ENCODE measurements at regions not wholly inside any gene's neighbourhood (a gene's known extent, or its start where the extent isn't known, plus 50 kb on each side); places are given as distances from the start of the nearest gene placed in this dataset.
"Not testable (repeated sequence)": the region's sequence is repeated elsewhere in the genome, so short reads cannot be mapped to it uniquely, and the experiment has no call there.

DNA sequence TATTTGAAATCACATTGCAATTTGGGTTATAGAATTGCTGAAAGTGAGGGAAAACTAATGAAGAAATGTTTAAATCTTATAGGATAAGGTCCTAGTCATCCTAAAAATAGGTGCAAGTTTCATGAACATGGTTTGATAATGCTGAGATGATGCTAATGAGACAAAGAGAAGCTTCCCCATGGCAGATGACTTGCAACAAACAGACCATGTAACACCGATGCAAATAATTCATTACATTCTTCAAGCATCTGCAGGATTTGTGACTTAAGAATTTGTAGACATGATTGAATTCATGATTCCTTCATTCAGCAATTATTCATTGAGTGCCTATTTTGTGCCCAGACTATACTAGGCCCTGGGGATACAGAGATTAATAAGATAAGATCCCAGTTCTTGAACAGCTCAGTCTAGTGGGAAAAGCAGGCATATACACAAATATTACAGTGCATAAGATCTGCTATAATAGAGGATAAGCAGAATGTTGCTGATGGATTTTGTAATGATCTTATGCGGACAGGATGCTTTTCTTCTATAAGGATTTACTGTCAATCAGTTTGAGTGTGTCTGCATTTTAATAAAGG is 367.9 kb upstream of the GBE1 start:
- in situ Hi-C loops (cut with HindIII; ENCODE audit: low sequenced_read_pairs): loop anchor here (25.0 kb wide), 1 partner anchor 542 kb away; no protein-coding TSS in a partner anchor

DNA sequence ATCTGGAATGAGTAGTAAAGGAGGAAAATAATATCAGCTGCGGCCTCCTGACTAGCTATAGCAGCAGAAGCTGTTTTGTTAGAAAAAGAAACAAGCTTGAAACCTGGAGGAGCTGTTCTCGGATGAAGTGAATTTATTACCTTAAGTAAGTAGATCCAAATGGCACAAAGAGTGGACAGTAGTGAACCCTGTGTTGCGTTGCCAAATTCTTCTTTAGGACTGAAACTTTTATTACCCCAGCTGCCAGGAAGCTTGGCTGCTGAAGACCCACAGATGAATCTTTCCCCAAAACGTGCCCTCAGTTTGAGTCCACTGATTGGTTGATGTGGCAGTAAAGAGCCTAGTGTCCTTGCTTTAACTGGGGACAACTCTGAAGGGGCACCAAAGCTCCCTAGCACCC is 366.8 kb upstream of the GBE1 start:
- in situ Hi-C loops (cut with HindIII; ENCODE audit: low sequenced_read_pairs): loop anchor here (25.0 kb wide), 1 partner anchor 541 kb away; no protein-coding TSS in a partner anchor

DNA sequence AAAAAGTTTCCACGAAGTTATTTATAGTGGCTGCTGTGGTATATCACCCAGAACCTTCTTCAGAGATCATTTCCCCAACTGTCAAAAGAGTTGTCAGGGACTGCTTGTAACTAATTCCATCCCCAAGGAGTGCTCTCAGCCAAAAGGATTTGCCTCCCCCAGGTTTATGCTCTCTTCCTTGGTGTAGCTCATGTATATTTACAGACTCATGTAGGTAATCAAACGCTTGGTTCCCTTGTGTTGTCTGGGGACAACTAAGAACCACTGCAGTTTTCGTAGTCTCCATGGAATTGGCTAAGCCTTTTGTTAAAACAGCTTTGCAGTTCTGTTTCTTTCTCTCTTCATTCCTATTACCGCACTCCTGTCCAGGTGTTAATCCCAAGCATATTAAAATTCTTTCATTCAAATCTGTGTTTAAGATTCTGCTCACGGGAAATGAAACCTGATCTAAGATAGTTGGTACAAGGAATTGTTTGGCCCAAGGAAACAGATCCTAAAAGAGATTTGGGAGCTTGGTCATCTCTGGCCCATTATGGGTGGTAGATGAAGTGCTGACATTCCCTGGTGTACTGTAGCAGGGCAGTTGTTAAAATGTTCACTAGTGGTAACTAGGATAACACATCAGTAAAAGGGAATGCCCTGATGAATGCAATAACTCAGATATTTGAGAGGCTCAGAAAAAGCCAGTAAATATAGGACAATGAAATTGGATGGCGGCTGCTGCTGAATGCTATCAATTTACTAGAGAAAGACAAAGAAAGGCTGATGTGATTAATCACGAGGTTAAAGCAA is 361.3 kb upstream of the GBE1 start:
- in situ Hi-C loops (cut with HindIII; ENCODE audit: low sequenced_read_pairs): no loop called here

DNA sequence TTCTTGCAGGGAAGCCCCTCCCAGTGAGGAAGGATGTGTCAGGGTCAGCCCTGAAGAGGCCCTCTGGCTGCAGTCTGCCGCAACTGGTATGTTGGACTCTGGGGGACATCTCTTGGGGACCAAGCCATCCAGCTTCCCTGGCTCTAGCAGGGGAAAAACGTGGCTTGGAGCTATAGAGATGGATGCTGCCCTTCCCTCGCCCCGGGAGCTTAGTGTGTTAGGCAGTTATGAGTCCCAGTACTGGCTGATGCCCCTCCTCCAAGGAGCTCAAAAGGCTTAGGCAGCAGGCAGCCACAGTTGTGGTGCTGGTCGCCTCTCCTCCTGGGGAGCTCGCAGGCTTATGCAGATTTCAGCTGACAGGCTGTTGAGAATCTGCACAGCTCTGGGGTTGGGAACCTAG is 353.1 kb upstream of the GBE1 start:
- in situ Hi-C loops (cut with HindIII; ENCODE audit: low sequenced_read_pairs): no loop called here

DNA sequence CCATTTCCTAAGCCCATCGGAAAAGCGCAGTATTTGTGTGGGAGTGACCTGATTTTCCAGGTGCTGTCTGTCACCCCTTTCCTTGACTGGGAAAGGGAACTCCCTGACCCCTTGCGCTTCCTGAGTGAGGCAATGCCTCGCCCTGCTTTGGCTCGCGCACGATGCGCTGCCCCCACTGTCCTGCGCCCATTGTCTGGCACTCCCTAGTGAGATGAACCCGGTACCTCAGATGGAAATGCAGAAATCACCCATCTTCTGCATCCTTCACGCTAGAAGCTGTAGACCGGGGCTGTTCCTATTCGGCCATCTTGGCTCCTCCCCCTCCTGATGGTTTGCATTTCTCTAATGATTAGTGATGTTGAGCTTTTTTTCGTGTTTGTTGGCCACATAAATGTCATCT is 349.3 kb upstream of the GBE1 start:
- in situ Hi-C loops (cut with HindIII; ENCODE audit: low sequenced_read_pairs): not testable (repeated sequence)

DNA sequence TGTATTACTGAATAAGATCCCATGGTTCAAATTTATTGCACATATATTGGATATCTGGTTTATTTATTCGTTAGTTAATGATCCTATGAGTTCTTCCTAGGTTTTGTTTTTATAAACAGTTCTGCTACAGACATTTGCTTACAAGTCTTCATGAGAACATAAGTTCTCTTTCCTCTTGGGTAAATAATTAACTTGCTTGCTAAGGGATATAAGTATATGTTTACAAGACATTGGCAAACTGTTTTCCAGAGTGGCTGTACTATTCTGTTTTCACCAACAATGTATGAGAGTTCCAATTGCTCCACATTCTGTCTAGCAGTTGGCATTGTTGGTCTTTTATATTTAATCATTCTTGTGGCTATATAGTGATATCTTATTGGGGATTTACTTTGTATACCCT is 341.8 kb upstream of the GBE1 start:
- in situ Hi-C loops (cut with HindIII; ENCODE audit: low sequenced_read_pairs): no loop called here

DNA sequence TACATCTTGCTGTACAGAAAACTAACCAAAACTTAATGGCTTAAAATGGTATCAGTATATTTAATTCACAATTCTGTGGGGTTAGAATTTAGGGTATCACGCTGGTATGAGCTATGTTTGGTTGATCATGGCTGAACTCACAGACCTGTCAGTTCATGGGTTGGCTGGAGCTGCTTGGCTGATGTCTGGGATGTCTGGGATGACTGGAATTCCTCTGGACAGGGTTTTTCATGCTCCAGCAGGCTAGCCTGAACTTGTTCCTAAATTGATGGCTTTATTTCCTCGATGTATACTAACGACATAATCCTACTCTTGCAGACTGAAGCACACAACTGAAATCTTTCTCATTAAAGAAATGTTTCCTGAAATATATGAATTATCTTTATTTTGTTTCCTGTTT is 338.9 kb upstream of the GBE1 start:
- in situ Hi-C loops (cut with HindIII; ENCODE audit: low sequenced_read_pairs): no loop called here

DNA sequence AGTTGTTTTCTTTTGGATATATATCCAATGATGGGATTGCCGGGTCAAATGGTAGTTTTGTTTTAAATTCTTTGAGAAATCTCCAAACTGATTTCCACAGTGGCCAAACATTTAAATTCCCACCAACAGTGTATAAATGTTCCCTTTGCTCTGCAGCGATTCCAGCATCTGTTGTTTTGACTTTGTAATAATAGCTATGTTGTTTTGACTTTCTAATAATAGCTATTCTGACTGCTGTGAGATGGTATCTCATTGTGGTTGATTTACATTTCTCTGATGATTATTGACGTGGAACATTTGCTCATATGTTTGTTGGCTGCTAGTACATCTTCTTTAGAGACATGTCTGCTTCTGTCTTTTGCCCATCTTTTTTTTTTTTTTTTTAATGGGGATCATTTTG is 332.2 kb upstream of the GBE1 start:
- in situ Hi-C loops (cut with HindIII; ENCODE audit: low sequenced_read_pairs): no loop called here

DNA sequence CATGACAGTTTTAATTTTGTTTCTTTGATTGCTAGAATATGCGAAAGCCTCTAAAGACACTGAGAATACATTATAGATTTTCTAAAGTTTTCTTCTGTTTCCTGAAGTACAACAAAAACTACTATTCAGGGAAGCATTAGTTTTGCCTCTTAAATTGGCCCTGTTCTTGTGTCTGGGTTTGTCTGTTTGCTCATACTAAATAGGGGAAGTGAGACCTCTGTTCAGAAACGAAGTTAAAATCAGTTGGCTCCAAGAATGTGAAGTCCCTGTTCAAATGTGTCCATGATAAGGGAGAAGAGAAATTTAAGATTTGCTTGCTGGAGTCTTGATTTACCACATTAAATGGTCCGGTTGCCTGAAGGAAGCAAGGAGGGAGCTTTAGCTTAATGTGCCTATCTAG is 327.3 kb upstream of the GBE1 start:
- in situ Hi-C loops (cut with HindIII; ENCODE audit: low sequenced_read_pairs): no loop called here

DNA sequence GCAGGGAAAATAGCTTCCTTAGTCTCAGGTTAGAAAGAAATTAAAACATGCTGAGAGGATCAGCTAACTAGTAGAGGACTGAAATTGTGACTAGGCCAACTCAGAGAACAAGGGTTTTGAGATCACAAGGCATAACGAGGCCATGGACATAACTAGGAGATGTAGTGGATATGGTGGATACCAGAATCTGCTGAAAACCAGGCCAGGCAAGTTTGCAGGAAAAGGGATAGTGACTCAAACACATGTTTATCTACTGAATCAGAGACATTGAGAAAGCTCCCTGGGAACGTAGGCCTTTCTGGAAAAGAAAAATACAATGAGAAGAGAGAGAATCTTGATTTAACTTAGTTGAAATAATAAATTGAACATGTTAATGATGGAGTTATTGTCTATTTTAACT is 326.5 kb upstream of the GBE1 start:
- in situ Hi-C loops (cut with HindIII; ENCODE audit: low sequenced_read_pairs): no loop called here

DNA sequence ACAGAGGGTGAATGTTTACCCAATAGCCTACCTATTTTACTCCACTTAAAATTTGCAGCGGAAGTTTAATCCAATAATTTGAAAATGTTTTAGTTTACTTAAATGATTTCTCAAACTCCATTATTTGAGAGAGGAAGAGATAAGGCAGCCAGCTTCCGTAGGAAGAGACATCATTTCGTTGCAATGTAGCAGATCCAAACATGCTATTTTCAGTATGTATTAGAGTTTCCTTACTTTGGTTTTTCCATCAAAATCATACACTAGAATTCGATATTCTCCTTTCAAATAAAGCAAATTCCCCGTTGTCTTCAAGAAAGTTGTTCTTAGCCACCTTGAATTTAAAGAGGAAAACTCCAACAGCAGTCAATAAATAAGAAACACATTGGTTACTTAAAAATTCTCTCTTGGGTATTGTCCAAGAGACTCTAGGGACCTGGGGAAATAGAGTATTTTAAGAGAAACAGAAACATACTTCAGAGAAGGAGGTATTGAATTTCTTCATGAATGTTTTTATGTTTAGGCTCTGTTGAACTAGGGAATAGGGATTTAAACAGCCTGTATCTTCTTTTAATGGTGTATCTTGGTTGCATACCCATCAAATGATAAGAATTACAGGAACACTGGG is 324.5 kb upstream of the GBE1 start:
- in situ Hi-C loops (cut with HindIII; ENCODE audit: low sequenced_read_pairs): no loop called here

DNA sequence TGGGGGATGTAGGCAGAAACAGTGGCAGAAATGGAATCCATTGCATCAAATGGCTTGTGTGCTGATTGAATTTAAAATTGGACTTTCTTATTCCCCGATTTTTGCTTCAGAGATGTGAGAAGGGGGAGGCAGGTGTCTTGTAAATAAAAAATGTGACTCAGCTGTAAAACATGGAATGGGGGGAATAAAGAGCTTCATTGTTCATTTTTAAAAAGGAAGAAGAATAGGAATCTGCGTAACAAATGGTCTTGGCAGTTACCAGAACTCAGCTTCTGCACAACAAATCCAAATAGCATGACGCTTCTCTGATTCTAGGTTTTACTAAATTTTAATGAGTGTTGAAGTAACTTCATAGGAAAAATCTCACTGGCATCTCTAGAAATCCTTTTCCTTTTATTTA is 323.9 kb upstream of the GBE1 start:
- in situ Hi-C loops (cut with HindIII; ENCODE audit: low sequenced_read_pairs): no loop called here

DNA sequence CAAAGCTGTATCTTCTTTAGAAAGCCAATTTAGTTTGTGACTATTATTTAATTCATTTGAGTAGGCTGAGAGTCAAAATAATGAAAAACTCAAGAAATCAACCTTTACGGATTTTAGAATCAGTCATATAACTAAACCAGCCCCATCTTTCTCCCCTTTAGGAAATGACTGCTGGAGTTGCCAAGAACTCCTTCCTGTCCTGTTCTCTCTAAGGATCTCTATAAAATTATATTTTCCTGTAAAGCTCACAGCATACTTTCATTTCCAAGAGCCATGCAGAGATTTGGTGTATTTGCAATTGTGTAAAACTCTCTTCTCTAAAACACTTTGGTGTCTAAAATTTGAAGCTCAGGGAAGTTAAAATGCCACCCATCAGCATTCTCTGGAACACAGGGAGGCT is 323.4 kb upstream of the GBE1 start:
- in situ Hi-C loops (cut with HindIII; ENCODE audit: low sequenced_read_pairs): no loop called here

DNA sequence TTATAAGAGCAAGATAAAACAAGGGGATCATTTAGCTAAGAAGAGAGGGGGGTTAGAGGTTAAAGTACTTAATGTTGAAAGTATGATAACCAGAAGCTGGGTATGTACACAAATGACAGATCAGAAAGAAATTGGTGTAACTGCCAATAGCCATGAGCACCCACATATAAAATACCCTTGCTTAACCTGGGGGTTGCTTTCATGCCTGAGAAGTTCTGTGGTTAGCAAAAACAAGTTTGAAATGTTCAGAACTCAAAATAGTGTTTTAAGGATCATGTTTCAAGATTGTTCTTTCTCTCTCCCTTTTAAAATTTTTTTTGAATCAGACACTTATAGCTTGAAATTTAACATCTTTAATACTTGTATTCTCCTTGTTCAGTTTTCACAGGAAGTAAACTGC is 321.4 kb upstream of the GBE1 start:
- in situ Hi-C loops (cut with HindIII; ENCODE audit: low sequenced_read_pairs): no loop called here

DNA sequence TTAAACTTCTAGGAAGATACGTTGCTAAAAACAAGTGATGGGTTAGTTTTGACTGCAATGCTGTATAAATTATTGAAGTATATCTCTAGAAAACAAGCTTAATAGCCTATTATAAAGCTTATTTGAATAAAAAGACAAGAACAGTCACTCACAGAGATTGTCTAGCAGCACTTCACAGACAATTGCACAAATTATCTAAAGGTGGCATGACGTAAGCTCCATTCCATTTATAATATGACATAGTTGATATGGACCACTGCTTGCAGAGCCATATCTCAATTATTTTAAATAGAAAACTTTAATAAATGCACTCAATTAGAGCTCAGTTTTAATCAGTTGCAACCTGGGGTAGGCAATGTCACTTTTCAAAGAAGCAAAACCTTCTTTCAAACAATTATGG is 319.9 kb upstream of the GBE1 start:
- in situ Hi-C loops (cut with HindIII; ENCODE audit: low sequenced_read_pairs): no loop called here

DNA sequence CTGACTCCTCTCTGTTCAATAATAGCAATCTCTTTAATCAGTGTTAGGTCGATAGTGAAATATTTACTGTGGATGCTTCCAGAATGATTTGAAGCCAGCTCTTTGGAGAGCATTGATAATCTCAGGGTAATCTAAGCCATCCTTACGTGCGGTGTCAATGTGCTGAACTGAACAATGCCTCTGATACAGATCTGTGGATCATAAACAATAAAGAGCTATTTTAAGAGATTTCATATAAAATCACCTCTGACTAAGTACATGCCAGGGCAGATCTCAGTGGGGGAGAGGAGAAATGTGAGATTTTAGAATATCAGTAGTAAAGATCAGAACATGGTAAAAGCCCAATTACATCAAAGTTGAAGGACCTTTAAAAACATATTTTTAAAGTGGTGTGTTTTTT is 319.3 kb upstream of the GBE1 start:
- in situ Hi-C loops (cut with HindIII; ENCODE audit: low sequenced_read_pairs): no loop called here

DNA sequence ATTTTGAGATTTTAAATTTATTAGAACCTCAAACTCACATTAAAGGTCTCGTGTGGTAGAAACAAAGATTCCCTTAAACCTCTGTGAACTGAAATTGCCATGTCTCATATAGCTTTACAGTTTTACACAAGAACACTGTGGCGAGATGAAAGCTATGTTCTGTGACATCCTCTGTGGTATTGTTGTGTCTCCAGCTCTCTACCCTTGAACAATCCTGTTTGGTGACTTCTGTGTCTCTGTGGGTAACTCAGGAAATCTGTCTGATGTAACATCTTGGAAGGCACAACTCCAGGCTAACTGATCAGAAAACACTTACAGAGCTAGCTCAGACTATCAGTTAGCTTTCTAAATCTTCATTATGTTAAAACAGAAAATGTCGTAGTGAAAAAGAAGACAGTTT is 318.8 kb upstream of the GBE1 start:
- in situ Hi-C loops (cut with HindIII; ENCODE audit: low sequenced_read_pairs): no loop called here

DNA sequence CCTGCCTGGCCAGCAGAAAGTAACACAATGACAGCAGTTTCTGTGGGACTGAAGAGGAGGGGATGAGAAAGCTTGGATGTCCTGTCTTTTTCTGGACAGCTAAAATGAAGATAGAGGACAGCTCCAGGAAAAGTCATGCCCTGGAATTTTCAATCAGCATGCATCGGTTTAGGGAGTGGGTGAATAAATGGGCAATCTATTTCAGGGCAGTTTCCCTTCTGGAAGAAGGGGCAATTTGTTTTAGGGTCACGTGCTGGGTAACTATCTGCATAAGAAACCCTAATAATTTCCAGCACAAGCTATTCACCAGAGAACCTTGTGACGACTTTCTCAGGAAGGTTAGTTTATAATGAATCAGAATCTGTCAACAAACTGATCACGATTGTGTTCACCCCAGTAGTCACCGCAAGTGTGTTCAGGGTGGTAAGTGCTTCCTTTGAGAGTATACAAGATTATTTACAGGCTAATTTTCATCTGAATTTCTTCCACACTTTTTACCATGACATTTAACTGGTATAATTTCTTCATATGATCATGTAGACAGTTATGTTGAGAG is 318.0 kb upstream of the GBE1 start:
- in situ Hi-C loops (cut with HindIII; ENCODE audit: low sequenced_read_pairs): no loop called here

DNA sequence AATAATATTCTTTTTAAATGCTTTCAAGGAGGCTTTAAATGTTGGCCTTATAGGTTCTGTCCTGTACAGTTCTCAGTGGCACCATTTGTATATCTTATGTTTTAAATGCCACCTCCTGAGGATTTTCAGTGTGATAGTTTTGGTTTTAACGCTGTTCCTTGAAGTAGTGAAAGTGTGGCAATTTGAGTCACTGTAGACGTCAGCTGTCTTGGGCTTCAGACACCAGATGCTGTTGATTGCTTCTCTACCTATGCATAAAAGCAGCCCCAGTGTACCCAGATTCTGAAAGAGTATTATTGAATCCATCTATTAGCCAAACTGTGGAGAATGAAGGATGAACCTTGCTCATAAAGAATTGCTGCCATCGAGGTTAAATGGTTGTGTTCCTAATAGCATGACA is 316.8 kb upstream of the GBE1 start:
- in situ Hi-C loops (cut with HindIII; ENCODE audit: low sequenced_read_pairs): no loop called here

DNA sequence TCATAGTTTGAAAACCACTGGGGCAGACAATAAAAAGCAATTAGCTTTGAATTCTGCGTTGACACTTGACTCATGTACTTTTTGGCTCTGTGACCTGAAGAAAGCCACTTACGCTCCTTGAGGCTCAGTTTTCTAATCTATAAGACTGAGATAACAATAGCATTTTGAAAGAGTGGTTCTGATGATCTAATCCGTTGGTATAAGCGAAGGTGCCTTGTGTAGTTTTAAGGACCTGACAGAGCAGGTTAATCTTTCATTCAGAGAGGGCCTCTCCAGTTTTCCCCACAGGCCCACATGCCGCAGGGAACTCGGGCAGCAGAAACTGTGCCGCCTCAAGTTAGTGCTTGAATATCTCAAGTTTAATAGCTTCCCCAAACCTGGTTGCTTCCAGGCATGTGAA is 306.0 kb upstream of the GBE1 start:
- in situ Hi-C loops (cut with HindIII; ENCODE audit: low sequenced_read_pairs): no loop called here

DNA sequence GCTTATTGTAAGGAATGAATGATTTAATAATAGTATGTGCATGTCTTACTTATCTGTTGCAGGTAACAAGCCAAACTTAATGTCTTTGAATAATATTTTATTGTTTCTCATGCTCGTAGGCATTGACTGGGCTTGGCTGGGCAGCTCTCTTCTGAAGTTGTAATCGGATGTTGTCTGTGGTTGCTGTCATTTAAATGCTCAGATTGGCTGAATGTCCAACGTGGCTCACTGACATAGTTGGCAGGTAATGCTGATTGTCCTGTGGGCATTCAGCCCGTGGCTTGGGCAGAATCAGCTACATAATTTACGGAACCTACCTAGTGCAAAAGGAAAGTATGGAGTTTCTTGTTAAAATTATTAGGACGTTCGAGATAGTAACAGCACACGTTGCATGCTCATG is 297.4 kb upstream of the GBE1 start:
- in situ Hi-C loops (cut with HindIII; ENCODE audit: low sequenced_read_pairs): no loop called here

DNA sequence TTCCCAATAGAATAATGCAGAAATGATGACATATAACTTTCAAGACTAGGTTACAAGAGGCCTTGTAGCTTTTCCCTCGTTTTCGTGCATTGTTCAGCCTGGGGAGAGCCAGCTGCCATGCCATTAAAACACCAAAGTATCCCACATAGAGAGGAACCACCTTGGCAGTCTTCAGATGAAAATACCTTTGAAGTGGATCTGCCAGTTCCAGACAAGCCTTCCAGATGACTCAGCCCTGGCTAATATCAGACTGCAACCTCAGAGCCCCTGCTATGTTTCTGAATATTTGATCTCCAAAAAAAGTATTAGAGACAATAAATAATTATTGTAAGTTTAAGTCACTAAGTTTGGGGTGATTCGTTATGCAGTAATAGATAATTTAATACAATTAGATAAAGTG is 294.3 kb upstream of the GBE1 start:
- in situ Hi-C loops (cut with HindIII; ENCODE audit: low sequenced_read_pairs): no loop called here

All from DLD1 (cell line).